Activated CD4-positive, alpha-beta memory T cell treated with anti-CD3 and anti-CD28 coated beads for 36 hours (primary cell): ENCODE measurements at regions not wholly inside any gene's neighbourhood (a gene's known extent, or its start where the extent isn't known, plus 50 kb on each side); places are given as distances from the start of the nearest gene placed in this dataset.

ENCODE experiments used
- CTCF ChIA-PET: fragments of 350-600 bp; sonication (Branson Sonifier 250); formaldehyde crosslinking; loops from one replicate; lab custom pipeline; 2021; ENCODE audit warnings: antibody characterized with exemption, inconsistent platforms; lab: Charles Lee
- POLR2A ChIA-PET: fragments of 350-600 bp; sonication (Branson Sonifier 250); formaldehyde crosslinking; loops from one replicate; lab custom pipeline; 2021; ENCODE audit warnings: antibody characterized with exemption; lab: Charles Lee
- DNase-seq: peaks from one replicate; pipeline ENCODE4 v3.0.0-alpha.2; 2020
- H3K27ac Mint-ChIP-seq: one replicate; pipeline ENCODE4 v1.8.0; 2021; ENCODE audit warnings: mixed read lengths
- H3K27me3 Mint-ChIP-seq: one replicate; pipeline ENCODE4 v1.8.0; 2021; ENCODE audit warnings: mixed read lengths
- H3K36me3 Mint-ChIP-seq: one replicate; pipeline ENCODE4 v1.8.0; 2021; ENCODE audit warnings: mixed read lengths
- H3K4me1 Mint-ChIP-seq: one replicate; pipeline ENCODE4 v1.8.0; 2021; ENCODE audit warnings: low read depth, mixed read lengths
- H3K4me3 Mint-ChIP-seq: one replicate; pipeline ENCODE4 v1.8.0; 2021; ENCODE audit warnings: mild to moderate bottlenecking, mixed read lengths
- H3K9me3 Mint-ChIP-seq: one replicate; pipeline ENCODE4 v1.8.0; 2021; ENCODE audit warnings: mixed read lengths
- intact Hi-C: fragments of 100-400 bp; cut with micrococcal nuclease; formaldehyde crosslinking; loops from one replicate; pipeline ENCODE4 v1.15.1; 2023

GRCh38 chr11:59272771-59273372 lies 60.1 kb upstream of the MPEG1 start:
- no peaks in the 10 kb centered on the region for H3K27me3 Mint-ChIP-seq
- peaks cover 20% of the 10 kb centered on the region for H3K4me1 Mint-ChIP-seq
- no peak for DNase-seq
- H3K36me3 Mint-ChIP-seq, result no peaks in the 10 kb centered on the region
- peaks cover under 1% of the 10 kb centered on the region for H3K9me3 Mint-ChIP-seq
- intact Hi-C loops, result no loop called here
- ChIA-PET CTCF (interaction anchor here (1.6 kb wide), 1 partner anchor 101 kb away, joined by 9 read pairs; the partner anchor contains the start of gene DTX4), POLR2A (no interaction called here)
- no peak overlapping the region for H3K27ac Mint-ChIP-seq
- no peak overlapping the region for H3K4me3 Mint-ChIP-seq

GRCh38 chr11:59271811-59272327 lies 59.1 kb upstream of the MPEG1 start:
- H3K4me3 Mint-ChIP-seq, result no peak overlapping the region
- ChIA-PET POLR2A (no interaction called here), CTCF (no interaction called here)
- no peak overlapping the region for H3K27ac Mint-ChIP-seq
- intact Hi-C loops, result no loop called here
- no peak for DNase-seq
- H3K27me3 Mint-ChIP-seq, result no peaks in the 10 kb centered on the region
- peaks cover 20% of the 10 kb centered on the region for H3K4me1 Mint-ChIP-seq
- H3K36me3 Mint-ChIP-seq, result no peaks in the 10 kb centered on the region
- H3K9me3 Mint-ChIP-seq, result no peaks in the 10 kb centered on the region

- Mint-ChIP-seq H3K27ac (no peak overlapping the region), H3K4me3 (no peak overlapping the region), H3K36me3 (no peaks in the 10 kb centered on the region), H3K4me1 (peaks cover 20% of the 10 kb centered on the region), H3K27me3 (no peaks in the 10 kb centered on the region), H3K9me3 (no peaks in the 10 kb centered on the region)
- POLR2A ChIA-PET, result no interaction called here
- intact Hi-C loops, result no loop called here
- CTCF ChIA-PET, result no interaction called here
- no peak for DNase-seq
Measured at GRCh38 chr11:59271247-59271755, 58.6 kb upstream of the MPEG1 start.

- Mint-ChIP-seq H3K4me3 (no peak overlapping the region), H3K27me3 (no peaks in the 10 kb centered on the region), H3K4me1 (peaks cover 9% of the 10 kb centered on the region), H3K36me3 (no peaks in the 10 kb centered on the region), H3K9me3 (no peaks in the 10 kb centered on the region), H3K27ac (no peak overlapping the region)
- ChIA-PET POLR2A (no interaction called here), CTCF (interaction anchor here (0.6 kb wide), 1 partner anchor 82 kb away, joined by 3 read pairs; no protein-coding TSS in a partner anchor)
- DNase-seq, result no peak
- intact Hi-C loops, result no loop called here
Measured at GRCh38 chr11:59267736-59268475, 55.2 kb upstream of the MPEG1 start.

GRCh38 chr11:59267196-59267595 lies 54.5 kb upstream of the MPEG1 start:
- CTCF ChIA-PET, result interaction anchor here (0.6 to 1.0 kb wide), 2 partner anchors 81 to 109 kb away, joined by 3 read pairs; no protein-coding TSS in a partner anchor
- no peaks in the 10 kb centered on the region for H3K27me3 Mint-ChIP-seq
- intact Hi-C loops, result no loop called here
- no peak overlapping the region for H3K27ac Mint-ChIP-seq
- H3K4me3 Mint-ChIP-seq, result no peak overlapping the region
- DNase-seq, result no peak
- H3K4me1 Mint-ChIP-seq, result peaks cover 2% of the 10 kb centered on the region
- H3K9me3 Mint-ChIP-seq, result no peaks in the 10 kb centered on the region
- H3K36me3 Mint-ChIP-seq, result no peaks in the 10 kb centered on the region
- POLR2A ChIA-PET, result no interaction called here

- Mint-ChIP-seq H3K4me1 (peaks cover 2% of the 10 kb centered on the region), H3K36me3 (no peaks in the 10 kb centered on the region), H3K4me3 (no peak overlapping the region), H3K27ac (no peak overlapping the region), H3K27me3 (no peaks in the 10 kb centered on the region), H3K9me3 (no peaks in the 10 kb centered on the region)
- DNase-seq, result no peak
- CTCF ChIA-PET, result interaction anchor here (1.0 to 1.5 kb wide), 2 partner anchors 80 to 109 kb away, joined by 3 to 4 read pairs; no protein-coding TSS in a partner anchor
- intact Hi-C loops, result no loop called here
- POLR2A ChIA-PET, result no interaction called here
Measured at GRCh38 chr11:59266491-59266890, 53.8 kb upstream of the MPEG1 start.

- no peaks in the 10 kb centered on the region for H3K9me3 Mint-ChIP-seq
- no peaks in the 10 kb centered on the region for H3K27me3 Mint-ChIP-seq
- DNase-seq, result no peak
- intact Hi-C loops, result no loop called here
- H3K4me3 Mint-ChIP-seq, result no peak overlapping the region
- CTCF ChIA-PET, result interaction anchor here (1.5 to 1.7 kb wide), 2 partner anchors 59 to 79 kb away, joined by 3 to 4 read pairs; no protein-coding TSS in a partner anchor
- H3K4me1 Mint-ChIP-seq, result peaks cover under 1% of the 10 kb centered on the region
- H3K27ac Mint-ChIP-seq, result no peak overlapping the region
- POLR2A ChIA-PET, result interaction anchor here (0.5 kb wide), 1 partner anchor 268 kb away, joined by 3 read pairs; no protein-coding TSS in a partner anchor
- no peaks in the 10 kb centered on the region for H3K36me3 Mint-ChIP-seq
Measured at GRCh38 chr11:59265735-59266134, 53.0 kb upstream of the MPEG1 start.

- H3K27me3 Mint-ChIP-seq, result no peaks in the 10 kb centered on the region
- no peak overlapping the region for H3K27ac Mint-ChIP-seq
- H3K36me3 Mint-ChIP-seq, result no peaks in the 10 kb centered on the region
- H3K9me3 Mint-ChIP-seq, result no peaks in the 10 kb centered on the region
- intact Hi-C loops, result no loop called here
- ChIA-PET POLR2A (no interaction called here), CTCF (interaction anchor here (1.2 to 1.7 kb wide), 2 partner anchors 58 to 93 kb away, joined by 3 to 4 read pairs; partner anchors contain the start of gene DTX4)
- H3K4me3 Mint-ChIP-seq, result no peak overlapping the region
- no peaks in the 10 kb centered on the region for H3K4me1 Mint-ChIP-seq
- no peak for DNase-seq
Measured at GRCh38 chr11:59264736-59265135, 52.0 kb upstream of the MPEG1 start.

GRCh38 chr11:59263225-59263894 lies 50.6 kb upstream of the MPEG1 start:
- intact Hi-C loops, result no loop called here
- Mint-ChIP-seq H3K4me3 (no peak overlapping the region), H3K27ac (no peak overlapping the region), H3K9me3 (no peaks in the 10 kb centered on the region), H3K27me3 (no peaks in the 10 kb centered on the region), H3K4me1 (no peaks in the 10 kb centered on the region), H3K36me3 (no peaks in the 10 kb centered on the region)
- POLR2A ChIA-PET, result no interaction called here
- CTCF ChIA-PET, result no interaction called here
- no peak for DNase-seq
